Endothelial cell of umbilical vein (primary cell): ENCODE measurements at regions not wholly inside any gene's neighbourhood (a gene's known extent, or its start where the extent isn't known, plus 50 kb on each side); places are given as distances from the start of the nearest gene placed in this dataset.

Experiments
- BruUV-seq: library from RNA; stranded (reverse); fragments of 400-500 nt; replicated peaks from 2 replicates; lab custom pipeline; 2021; lab: Mats Ljungman, UMichigan
- CTCF ChIA-PET: fragments of 300-600, 350-600 bp; sonication (Branson Sonifier 250); formaldehyde crosslinking; loops from one replicate; lab custom pipeline; 2021; ENCODE audit warnings: antibody characterized with exemption, inconsistent platforms; lab: Charles Lee
- POLR2A ChIA-PET: fragments of 300-600, 350-600 bp; sonication (Branson Sonifier 250); formaldehyde crosslinking; loops from one replicate; lab custom pipeline; 2021; ENCODE audit warnings: antibody characterized with exemption, inconsistent platforms; lab: Charles Lee
- DNase-seq: peaks from one replicate; pipeline ENCODE4 v3.0.0-alpha.2; 2011; ENCODE audit warnings: low read depth, low spot score
- FAIRE-seq: peaks from 2 replicates; lab custom pipeline; 2011; peaks lifted over from hg19 to GRCh38; lab: Jason Lieb, UNC
- H2AFZ ChIP-seq: 2 replicates; pipeline ENCODE4 v1.6.0; 2012; ENCODE audit warnings: low read depth, low read length, control low read depth, inconsistent platforms
- H3K27ac ChIP-seq: 2 replicates; pipeline ENCODE4 v1.5.1; 2011; ENCODE audit warnings: low read depth, mild to moderate bottlenecking, control low read depth, low read length, moderate library complexity; ENCODE audit not compliant: insufficient read depth
- H3K27me3 ChIP-seq, 2 experiments: 2 replicates each; pipeline versions ENCODE4 v1.6.0 to v1.6.1; 2011; ENCODE audit warnings: low read length in 2 of 2, mixed read lengths in 1 of 2; ENCODE audit not compliant: control insufficient read depth in 2 of 2, insufficient read depth in 2 of 2
- H3K36me3 ChIP-seq, 2 experiments: 2 replicates in 1 of 2; 3 replicates in 1 of 2; pipeline ENCODE4 v1.5.1; 2011; ENCODE audit warnings: low read length in 2 of 2, mild to moderate bottlenecking in 1 of 2, moderate library complexity in 1 of 2; ENCODE audit not compliant: control insufficient read depth in 2 of 2, insufficient read depth in 2 of 2; ENCODE audit errors: extremely low read depth in 1 of 2
- H3K4me1 ChIP-seq: 3 replicates; pipeline ENCODE4 v1.5.1; 2011; ENCODE audit warnings: mild to moderate bottlenecking, low read length; ENCODE audit not compliant: control insufficient read depth, insufficient read depth; ENCODE audit errors: extremely low read depth
- H3K4me2 ChIP-seq: 2 replicates; pipeline ENCODE4 v1.6.1; 2011; ENCODE audit warnings: low read length, control low read depth, mixed read lengths; ENCODE audit not compliant: insufficient read depth
- H3K4me3 ChIP-seq, 3 experiments: fragments of 200-600 bp in 1 of 3; sonication (generic), shearing (Covaris generic) in 1 of 3; replicated peaks in 1 of 3; 2 replicates each; pipeline ENCODE4 v1.5.1; 2011 to 2016; ENCODE audit warnings: control low read depth in 3 of 3, low read length in 3 of 3, mild to moderate bottlenecking in 2 of 3, inconsistent platforms in 1 of 3, low read depth in 1 of 3, moderate library complexity in 1 of 3; ENCODE audit not compliant: insufficient read depth in 1 of 3
- H3K79me2 ChIP-seq: 2 replicates; pipeline ENCODE4 v1.6.0; 2012; ENCODE audit warnings: low read length, inconsistent platforms; ENCODE audit not compliant: control insufficient read depth, insufficient read depth
- H3K9ac ChIP-seq: replicated peaks from 2 replicates; pipeline ENCODE3; 2011; ENCODE audit warnings: low read length, control low read depth; ENCODE audit not compliant: insufficient read depth; ENCODE audit errors: extremely low read depth
- H3K9me1 ChIP-seq: replicated peaks from 3 replicates; pipeline ENCODE4 v1.6.0; 2011; ENCODE audit warnings: mild to moderate bottlenecking, low read length; ENCODE audit not compliant: control insufficient read depth, insufficient read depth; ENCODE audit errors: extremely low read depth
- H3K9me3 ChIP-seq: replicated peaks from 2 replicates; pipeline ENCODE4 v1.5.1; 2012; ENCODE audit warnings: low read length, inconsistent platforms; ENCODE audit not compliant: control insufficient read depth, insufficient read depth
- H4K20me1 ChIP-seq: replicated peaks from 2 replicates; pipeline ENCODE3; 2011; ENCODE audit warnings: mild to moderate bottlenecking, low read length; ENCODE audit not compliant: control insufficient read depth, insufficient read depth; ENCODE audit errors: extremely low read depth
- EZH2 ChIP-seq: IDR thresholded peaks from 2 replicates; pipeline ENCODE4 v1.6.1; 2012; ENCODE audit warnings: borderline replicate concordance, low read depth, mild to moderate bottlenecking, moderate library complexity, low read length, inconsistent platforms; ENCODE audit not compliant: severe bottlenecking
- FOS ChIP-seq: IDR thresholded peaks from 2 replicates; pipeline ENCODE4 v1.6.1; 2011; ENCODE audit warnings: mild to moderate bottlenecking, low read length, moderate library complexity, borderline replicate concordance; ENCODE audit not compliant: insufficient read depth
- GATA2 ChIP-seq: IDR thresholded peaks from 2 replicates; pipeline ENCODE4 v1.7.0; 2011; ENCODE audit warnings: low read depth, mild to moderate bottlenecking, moderate library complexity, mixed read lengths, low read length; ENCODE audit not compliant: insufficient read length, insufficient read depth
- JUN ChIP-seq: IDR thresholded peaks from 2 replicates; pipeline ENCODE4 v1.6.1; 2011; ENCODE audit warnings: borderline replicate concordance, low read depth; ENCODE audit not compliant: insufficient read length, insufficient read depth
- MAX ChIP-seq: IDR thresholded peaks from 2 replicates; pipeline ENCODE4 v1.6.1; 2011; ENCODE audit not compliant: insufficient read depth, insufficient read length
- MYC ChIP-seq: IDR thresholded peaks from one replicate; pipeline ENCODE4 v1.6.1; 2011; ENCODE audit warnings: mild to moderate bottlenecking, low read depth, low read length
- POLR2A ChIP-seq: IDR thresholded peaks from 2 replicates; pipeline ENCODE4 v1.6.1; 2012; ENCODE audit warnings: low read depth, mild to moderate bottlenecking, control low read depth, low read length
- POLR2AphosphoS5 ChIP-seq: IDR thresholded peaks from 2 replicates; pipeline ENCODE4 v1.6.1; 2012; ENCODE audit warnings: low read depth, mild to moderate bottlenecking, control low read depth, low read length, moderate library complexity; ENCODE audit not compliant: insufficient read depth
- dilution Hi-C: fragments of 300-500 bp; cut with MboI; formaldehyde crosslinking; loops from one replicate; pipeline ENCODE4 v1.15.0; 2019; ENCODE audit warnings: low sequenced_read_pairs; ENCODE audit not compliant: extremely low pct_ligation_motif_present
- intact Hi-C: fragments of 100-400 bp; cut with micrococcal nuclease; formaldehyde crosslinking; loops from one replicate; pipeline ENCODE4 v1.10.0; 2022
- TF ChIP-seq, protein P1 (sequence below), 2 donors: IDR thresholded peaks; 1 replicate in 1 of 2; 2 replicates in 1 of 2; pipeline ENCODE4 v1.5.1; 2011; ENCODE audit warnings: low read length in 2 of 2, mild to moderate bottlenecking in 2 of 2, moderate library complexity in 2 of 2, control low read depth in 1 of 2, inconsistent platforms in 1 of 2, low read depth in 1 of 2; ENCODE audit not compliant: insufficient read depth in 1 of 2; ENCODE audit errors: extremely low read depth in 1 of 2

GRCh38 chr4:31674313-31674947, 954.3 kb downstream of the PCDH7 start:
- dilution Hi-C loops (no loop called here), intact Hi-C loops (loop anchor here (1.0 kb wide), 3 partner anchors 303 to 958 kb away; no protein-coding TSS in a partner anchor)
- no peaks in the 10 kb centered on the region for H3K4me1 ChIP-seq
- ChIA-PET POLR2A (no interaction called here), CTCF (interaction anchor here (0.6 to 5.4 kb wide), 20 partner anchors 8 to 960 kb away, joined by 3 to 63 read pairs (median 3); no protein-coding TSS in a partner anchor)
- FAIRE-seq, result peak; percentile 68
- TF ChIP-seq, protein P1, sequence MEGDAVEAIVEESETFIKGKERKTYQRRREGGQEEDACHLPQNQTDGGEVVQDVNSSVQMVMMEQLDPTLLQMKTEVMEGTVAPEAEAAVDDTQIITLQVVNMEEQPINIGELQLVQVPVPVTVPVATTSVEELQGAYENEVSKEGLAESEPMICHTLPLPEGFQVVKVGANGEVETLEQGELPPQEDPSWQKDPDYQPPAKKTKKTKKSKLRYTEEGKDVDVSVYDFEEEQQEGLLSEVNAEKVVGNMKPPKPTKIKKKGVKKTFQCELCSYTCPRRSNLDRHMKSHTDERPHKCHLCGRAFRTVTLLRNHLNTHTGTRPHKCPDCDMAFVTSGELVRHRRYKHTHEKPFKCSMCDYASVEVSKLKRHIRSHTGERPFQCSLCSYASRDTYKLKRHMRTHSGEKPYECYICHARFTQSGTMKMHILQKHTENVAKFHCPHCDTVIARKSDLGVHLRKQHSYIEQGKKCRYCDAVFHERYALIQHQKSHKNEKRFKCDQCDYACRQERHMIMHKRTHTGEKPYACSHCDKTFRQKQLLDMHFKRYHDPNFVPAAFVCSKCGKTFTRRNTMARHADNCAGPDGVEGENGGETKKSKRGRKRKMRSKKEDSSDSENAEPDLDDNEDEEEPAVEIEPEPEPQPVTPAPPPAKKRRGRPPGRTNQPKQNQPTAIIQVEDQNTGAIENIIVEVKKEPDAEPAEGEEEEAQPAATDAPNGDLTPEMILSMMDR (IDR thresholded peaks at IDR 0.05; ENCODE audit: extremely low read depth in 1 of 2, insufficient read depth in 1 of 2, low read depth in 1 of 2, low read length in 2 of 2), result peak; percentile 44 to 52
- no peak for TF ChIP-seq FOS
- H3K36me3 ChIP-seq, result no peaks in the 10 kb centered on the region
- H2AFZ ChIP-seq, result no peak overlapping the region
- DNase-seq, result peak; percentile 44
- no peaks in the 10 kb centered on the region for H3K27me3 ChIP-seq
- no peak overlapping the region for H3K4me3 ChIP-seq
- H3K27ac ChIP-seq, result no peak overlapping the region
- H3K9ac ChIP-seq, result no peak overlapping the region
- no peaks in the 10 kb centered on the region for H3K9me3 ChIP-seq
- no peaks in the 10 kb centered on the region for H3K9me1 ChIP-seq
- BruUV-seq, result no TSS peak
- no peaks in the 10 kb centered on the region for H4K20me1 ChIP-seq
- no peak overlapping the region for H3K4me2 ChIP-seq
- no peaks in the 10 kb centered on the region for H3K79me2 ChIP-seq

GRCh38 chr4:31678356-31678755, 958.2 kb downstream of the PCDH7 start:
- H3K4me3 ChIP-seq, result no peak overlapping the region
- FAIRE-seq, result no peak
- H3K27me3 ChIP-seq, result no peaks in the 10 kb centered on the region
- intact Hi-C loops (no loop called here), dilution Hi-C loops (no loop called here)
- H3K9ac ChIP-seq, result no peak overlapping the region
- no peak overlapping the region for H3K4me2 ChIP-seq
- no peaks in the 10 kb centered on the region for H3K36me3 ChIP-seq
- no peaks in the 10 kb centered on the region for H3K9me3 ChIP-seq
- ChIA-PET CTCF (no interaction called here), POLR2A (no interaction called here)
- BruUV-seq, result no TSS peak
- no peak overlapping the region for H2AFZ ChIP-seq
- H3K79me2 ChIP-seq, result no peaks in the 10 kb centered on the region
- H3K9me1 ChIP-seq, result no peaks in the 10 kb centered on the region
- H3K27ac ChIP-seq, result no peak overlapping the region
- H4K20me1 ChIP-seq, result no peaks in the 10 kb centered on the region
- no peak for DNase-seq
- TF ChIP-seq POLR2A, result no peak
- no peak for TF ChIP-seq JUN
- TF ChIP-seq, protein P1 (IDR thresholded peaks at IDR 0.05; ENCODE audit: extremely low read depth in 1 of 2, insufficient read depth in 1 of 2, low read depth in 1 of 2, low read length in 2 of 2), result no peak
- no peak for TF ChIP-seq POLR2AphosphoS5
- no peak for TF ChIP-seq FOS
- TF ChIP-seq MYC, result no peak
- TF ChIP-seq GATA2, result no peak
- no peak for TF ChIP-seq EZH2
- TF ChIP-seq MAX, result no peak
- no peaks in the 10 kb centered on the region for H3K4me1 ChIP-seq
